HG03354 (cell line): ENCODE measurements at regions not wholly inside any gene's neighbourhood (a gene's known extent, or its start where the extent isn't known, plus 50 kb on each side); places are given as distances from the start of the nearest gene placed in this dataset.
"Not testable (repeated sequence)": the region's sequence is repeated elsewhere in the genome, so short reads cannot be mapped to it uniquely, and the experiment has no call there.

Experiments
- ATAC-seq: cut with Tn5 transposase; IDR thresholded peaks from one replicate; pipeline ENCODE4 v1.9.1; 2021; ENCODE audit warnings: mild to moderate bottlenecking; ENCODE audit not compliant: unreplicated experiment, poor library complexity, severe bottlenecking

DNA sequence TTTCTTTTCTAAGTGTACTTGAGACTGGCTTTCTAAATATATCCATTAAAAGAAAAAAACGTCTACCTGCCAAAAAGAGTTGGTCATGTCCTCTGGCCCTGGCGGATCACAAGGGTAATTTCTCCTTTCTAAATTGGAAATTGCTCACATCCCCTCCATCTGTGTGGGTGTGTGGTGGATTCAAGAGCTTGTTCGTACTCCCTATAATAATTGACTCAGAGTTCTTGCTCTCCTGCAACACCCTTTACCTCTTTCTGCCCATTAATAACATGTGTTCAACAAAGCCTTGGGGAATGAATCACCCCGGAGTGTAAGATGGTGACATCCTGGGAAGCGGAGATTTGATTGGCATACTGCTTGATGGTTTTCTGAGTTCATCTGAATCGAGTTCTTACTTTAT is 263.8 kb downstream of the ALDH8A1 start:
- ATAC-seq, result no peak

GRCh38 chr6:134684423-134684795 is 265.5 kb downstream of the ALDH8A1 start:
- no peak for ATAC-seq

- no peak for ATAC-seq
Observed at GRCh38 chr6:134683783-134684422, 266.0 kb downstream of the ALDH8A1 start.

GRCh38 chr6:134680433-134680832 is 269.5 kb downstream of the ALDH8A1 start:
- ATAC-seq, result no peak

- ATAC-seq, result no peak
Observed at GRCh38 chr6:134680021-134680420, 269.9 kb downstream of the ALDH8A1 start.

- no peak for ATAC-seq
Observed at GRCh38 chr6:134678436-134678889, 271.4 kb downstream of the ALDH8A1 start.

DNA sequence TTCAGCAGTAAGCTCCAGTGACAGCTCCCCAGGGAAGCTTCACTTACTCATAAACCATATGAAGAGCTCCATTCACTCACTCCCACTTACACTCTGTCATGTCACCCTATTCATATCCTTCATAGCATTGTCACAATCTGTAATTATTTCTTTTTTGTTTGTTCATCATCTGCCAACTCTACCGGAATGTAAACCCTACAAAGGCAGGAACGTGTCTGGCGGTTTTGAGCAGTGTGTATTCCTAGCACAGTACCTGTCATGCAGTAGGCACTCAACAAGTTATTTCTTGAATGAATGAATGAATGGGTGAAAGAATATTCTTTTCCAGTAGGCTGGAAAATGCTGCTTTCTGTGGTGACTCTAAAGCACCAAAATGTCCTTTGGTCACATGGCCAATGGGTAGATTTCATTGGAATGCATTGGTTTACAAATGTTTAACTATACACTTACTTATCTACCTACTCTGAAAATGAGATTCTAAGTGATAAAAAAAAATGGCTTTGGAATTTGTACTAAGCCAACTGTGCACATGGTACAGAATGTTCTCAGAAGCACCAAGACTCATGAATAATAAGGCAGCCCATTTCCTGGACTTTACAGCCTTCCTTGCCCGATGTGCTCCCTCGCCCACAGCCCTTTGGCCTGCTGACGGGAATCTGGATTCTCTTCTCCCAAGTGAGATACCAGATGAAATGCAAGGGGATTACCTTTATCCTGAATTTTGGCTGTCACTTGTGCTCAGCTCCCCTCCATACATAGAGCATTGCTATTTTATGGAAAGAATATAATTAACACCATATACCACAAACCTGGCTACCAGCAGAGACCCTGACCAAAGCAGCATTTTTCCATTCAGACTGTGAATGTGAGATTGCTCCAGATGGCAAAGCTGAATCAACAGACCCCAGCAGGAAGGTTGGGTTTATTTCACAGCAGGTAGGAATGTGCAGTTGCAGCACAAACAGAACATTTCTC is 273.3 kb downstream of the ALDH8A1 start:
- no peak for ATAC-seq

- no peak for ATAC-seq
Observed at GRCh38 chr6:134675110-134676054, 274.5 kb downstream of the ALDH8A1 start.

- no peak for ATAC-seq
Observed at GRCh38 chr6:134674562-134674961, 275.3 kb downstream of the ALDH8A1 start.

DNA sequence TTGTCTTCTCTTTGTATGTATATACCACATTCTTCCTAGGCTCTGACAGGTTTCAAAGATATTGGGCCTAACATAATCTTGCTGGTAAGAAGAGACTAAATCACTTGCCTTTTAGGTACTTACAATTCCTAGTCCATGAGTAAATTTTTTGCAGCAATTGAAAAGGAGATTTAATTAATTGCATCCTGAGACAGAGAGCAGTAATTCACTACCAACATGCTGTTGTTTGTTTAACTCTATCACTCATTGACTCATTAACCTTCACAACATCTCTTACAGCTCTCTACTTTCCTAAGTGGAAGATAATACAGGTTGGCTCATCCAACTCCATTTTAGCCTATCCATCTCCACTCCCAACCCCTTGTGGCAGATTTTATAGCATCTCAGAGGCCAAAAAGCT is 280.4 kb downstream of the ALDH8A1 start:
- ATAC-seq, result no peak

- ATAC-seq, result no peak
Observed at GRCh38 chr6:134667111-134667510, 282.8 kb downstream of the ALDH8A1 start.

- ATAC-seq, result no peak
Observed at GRCh38 chr6:134666125-134666524, 283.8 kb downstream of the ALDH8A1 start.

DNA sequence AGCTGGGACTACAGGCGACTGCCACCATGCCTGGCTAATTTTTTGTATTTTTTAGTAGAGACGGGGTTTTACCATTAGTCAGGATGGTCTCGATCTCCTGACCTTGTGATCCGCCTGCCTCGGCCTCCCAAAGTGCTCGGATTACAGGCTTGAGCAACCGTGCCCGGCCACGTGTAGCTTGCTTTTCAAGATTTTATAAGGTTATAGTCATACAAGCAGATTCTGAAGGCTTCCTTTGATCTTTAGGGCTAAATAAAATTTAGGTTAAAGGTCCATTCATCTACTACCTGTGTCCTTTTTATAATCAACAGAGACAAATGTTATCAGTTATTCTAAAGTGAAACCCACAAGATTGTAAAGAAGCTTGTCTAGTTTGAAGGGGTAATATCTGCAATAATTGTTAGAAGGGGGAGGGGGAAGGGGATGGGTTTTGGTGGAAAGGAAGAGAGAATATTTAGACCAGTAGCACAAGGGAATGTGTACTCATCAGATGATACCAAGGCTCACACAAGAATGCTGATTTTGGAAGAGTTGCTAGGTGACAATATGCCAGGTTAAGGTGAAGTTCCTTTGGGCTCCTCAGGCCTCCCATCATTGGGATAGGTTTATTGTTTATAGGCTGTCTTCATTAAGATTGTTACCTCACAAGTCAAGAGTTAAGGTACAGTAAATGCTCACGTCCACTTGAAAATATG is 284.7 kb downstream of the ALDH8A1 start:
- ATAC-seq, result no peak

DNA sequence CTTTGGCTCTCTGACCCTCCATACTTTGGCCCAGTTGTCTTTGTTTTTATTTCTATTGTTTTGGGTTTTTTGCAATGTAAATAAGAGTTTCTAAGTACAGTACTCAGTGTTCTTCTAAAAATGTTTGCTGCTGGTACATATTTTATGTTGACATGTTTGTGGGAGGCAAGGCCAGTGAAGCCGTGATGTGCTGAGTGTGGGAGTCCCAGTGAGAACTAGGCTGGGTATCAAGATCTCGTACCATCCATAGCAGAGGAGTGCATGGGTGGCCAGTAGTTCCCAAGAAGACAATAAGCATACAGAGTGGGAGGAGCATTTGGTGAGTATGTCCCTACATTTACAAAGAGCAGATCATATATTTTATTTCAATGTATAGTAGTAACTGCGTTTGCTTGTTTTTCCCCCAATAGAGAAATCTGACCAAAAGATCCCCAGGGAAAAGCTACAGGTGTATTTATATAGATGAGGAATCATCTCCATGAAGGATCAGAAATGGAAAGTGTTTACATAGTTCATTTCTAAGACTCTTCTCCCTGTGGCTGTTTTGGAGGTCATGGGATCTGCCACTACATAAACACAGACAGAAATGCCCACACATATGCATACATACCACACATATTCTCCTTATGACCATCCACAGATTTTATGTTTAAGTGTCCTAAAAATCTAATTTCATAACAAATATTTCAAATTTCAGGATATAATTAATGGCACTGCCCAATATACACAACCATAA is 285.9 kb downstream of the ALDH8A1 start:
- ATAC-seq, result no peak

DNA sequence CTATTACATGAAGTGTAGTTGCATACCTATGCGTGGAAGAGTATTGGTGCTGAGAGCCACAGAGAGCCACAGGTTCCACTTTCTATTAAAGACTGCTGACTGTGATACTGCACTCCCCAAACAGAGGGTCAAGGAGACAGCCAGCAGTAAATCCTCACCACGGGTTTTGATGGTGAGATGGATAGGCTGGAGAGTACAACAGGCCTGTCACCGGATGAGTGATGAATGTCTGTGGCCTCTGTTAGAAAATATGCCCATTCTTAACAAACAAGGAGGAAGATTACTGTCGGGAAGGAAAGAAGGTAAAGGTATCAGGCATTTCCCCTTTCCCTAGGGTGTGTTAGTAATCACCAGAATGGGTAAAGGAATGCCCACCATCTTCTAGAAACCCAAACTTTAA is 286.5 kb downstream of the ALDH8A1 start:
- ATAC-seq, result no peak

DNA sequence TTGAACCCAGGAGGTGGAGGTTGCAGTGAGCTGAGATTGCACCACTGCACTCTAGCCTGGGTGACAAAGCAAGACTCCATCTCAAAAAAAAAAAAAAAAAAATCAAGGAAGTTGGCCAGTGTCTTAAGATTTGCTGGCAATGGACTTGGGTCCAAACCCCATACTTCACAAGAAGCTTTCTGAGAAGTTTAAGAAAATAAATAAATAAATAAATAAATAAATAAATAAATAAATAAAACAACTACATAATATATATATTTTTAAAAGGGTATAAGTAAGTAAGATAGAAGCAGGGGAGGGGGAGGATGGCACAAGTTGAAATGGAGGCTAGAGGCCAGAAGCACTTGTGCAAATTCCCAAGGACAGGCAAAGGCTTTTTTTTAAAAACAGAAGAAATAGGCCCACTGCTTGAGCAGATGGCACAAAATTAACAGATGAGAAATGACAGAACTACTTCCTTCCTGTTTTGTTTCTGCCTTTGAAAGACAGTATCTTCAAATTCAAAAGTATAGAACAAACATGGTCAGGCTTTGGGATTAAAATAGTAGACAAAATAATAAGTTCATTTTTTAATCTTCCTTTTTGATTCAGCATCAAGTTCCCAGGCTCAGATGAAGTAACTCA is 287.7 kb downstream of the ALDH8A1 start:
- ATAC-seq, result no peak

- not testable (repeated sequence) for ATAC-seq
Observed at GRCh38 chr6:134659885-134660284, 290.0 kb downstream of the ALDH8A1 start.

DNA sequence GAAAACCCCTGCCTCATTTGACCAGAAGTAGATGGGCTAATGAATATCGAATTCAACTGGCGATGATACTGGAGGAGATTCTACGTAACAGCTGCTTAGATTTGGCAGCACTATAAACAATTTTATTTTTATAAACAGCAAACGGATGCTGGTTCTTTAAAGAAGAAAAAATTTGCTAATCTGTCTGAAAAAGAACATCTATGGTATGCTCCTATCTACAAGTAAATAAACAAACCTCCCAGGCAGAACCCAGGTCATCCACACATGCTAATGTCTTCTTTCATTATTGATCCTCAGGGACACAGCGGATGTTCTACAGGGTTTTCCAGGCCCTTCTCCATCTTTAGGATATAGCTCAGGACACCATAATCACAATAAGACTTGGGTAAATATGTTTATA is 291.3 kb downstream of the ALDH8A1 start:
- ATAC-seq, result no peak
